H1 (cell line): ENCODE measurements at regions not wholly inside any gene's neighbourhood (a gene's known extent, or its start where the extent isn't known, plus 50 kb on each side); places are given as distances from the start of the nearest gene placed in this dataset.

ENCODE experiments used
- CTCF ChIA-PET: fragments of 300-600 bp; sonication (Branson Sonifier 250); formaldehyde crosslinking; loops from one replicate; lab custom pipeline; 2021; ENCODE audit not compliant: partially characterized antibody; lab: Charles Lee
- POLR2A ChIA-PET: fragments of 300-600 bp; sonication (Branson Sonifier 250); formaldehyde crosslinking; loops from one replicate; lab custom pipeline; 2021; ENCODE audit warnings: inconsistent platforms; ENCODE audit not compliant: partially characterized antibody; lab: Charles Lee
- DNase-seq, 2 experiments: peaks; one replicate each; pipeline versions ENCODE4 v3.0.0 to v3.0.0-alpha.2; 2010 to 2022; ENCODE audit warnings: low spot score in 2 of 2, low read depth in 1 of 2, mixed read lengths in 1 of 2
- FAIRE-seq: peaks from 2 replicates; lab custom pipeline; 2011; peaks lifted over from hg19 to GRCh38; lab: Jason Lieb, UNC
- H2AFZ ChIP-seq: 2 replicates; pipeline ENCODE4 v1.8.1; 2012; ENCODE audit warnings: low read length, inconsistent platforms
- H2AK5ac ChIP-seq: 2 replicates; pipeline ENCODE4 v1.6.1; 2013; ENCODE audit warnings: low read depth, low read length
- H2BK120ac ChIP-seq: replicated peaks from 2 replicates; pipeline ENCODE3; 2013; ENCODE audit warnings: low read depth, low read length, inconsistent platforms
- H2BK12ac ChIP-seq: 2 replicates; pipeline ENCODE4 v1.6.1; 2013; ENCODE audit warnings: low read depth, low read length
- H2BK15ac ChIP-seq: 2 replicates; pipeline ENCODE4 v1.6.1; 2013; ENCODE audit warnings: low read length
- H2BK20ac ChIP-seq: 2 replicates; pipeline ENCODE4 v1.6.1; 2013; ENCODE audit warnings: low read length
- H2BK5ac ChIP-seq: 2 replicates; pipeline ENCODE4 v1.6.1; 2013; ENCODE audit warnings: low read depth, low read length
- H3K14ac ChIP-seq: 2 replicates; pipeline ENCODE4 v1.6.1; 2013; ENCODE audit warnings: inconsistent platforms; ENCODE audit not compliant: insufficient read length
- H3K18ac ChIP-seq: 2 replicates; pipeline ENCODE4 v1.6.1; 2013; ENCODE audit warnings: low read length; ENCODE audit errors: extremely low read depth
- H3K23ac ChIP-seq: 2 replicates; pipeline ENCODE4 v1.6.1; 2013; ENCODE audit warnings: inconsistent platforms; ENCODE audit not compliant: insufficient read length
- H3K23me2 ChIP-seq: 2 replicates; pipeline ENCODE4 v1.6.1; 2013; ENCODE audit warnings: low read depth, low read length
- H3K27ac ChIP-seq: 2 replicates; pipeline ENCODE4 v1.6.1; 2011; ENCODE audit warnings: low read depth, low read length, inconsistent platforms
- H3K27me3 ChIP-seq, 4 experiments: replicated peaks in 1 of 4; 1 replicate in 1 of 4; 2 replicates in 3 of 4; pipeline versions ENCODE4 v1.6.1 to v1.8.1; 2011 to 2013; ENCODE audit warnings: low read length in 3 of 4, mild to moderate bottlenecking in 3 of 4, inconsistent platforms in 2 of 4, mixed read lengths in 2 of 4, moderate library complexity in 1 of 4; ENCODE audit not compliant: control insufficient read depth in 3 of 4, insufficient read depth in 3 of 4; ENCODE audit errors: extremely low read depth in 1 of 4
- H3K36me3 ChIP-seq, 4 experiments: 2 replicates each; pipeline versions ENCODE4 v1.6.1 to v1.8.1; 2011 to 2013; ENCODE audit warnings: mild to moderate bottlenecking in 4 of 4, low read length in 3 of 4, moderate library complexity in 2 of 4, control low read depth in 1 of 4, inconsistent platforms in 1 of 4; ENCODE audit not compliant: insufficient read depth in 4 of 4, control insufficient read depth in 2 of 4
- H3K4ac ChIP-seq: replicated peaks from 2 replicates; pipeline ENCODE3; 2013; ENCODE audit warnings: low read length, low read depth, mixed read lengths, inconsistent platforms; ENCODE audit not compliant: insufficient read length
- H3K4me1 ChIP-seq, 4 experiments: replicated peaks in 1 of 4; 1 replicate in 1 of 4; 2 replicates in 3 of 4; pipeline versions ENCODE4 v1.6.1 to v1.8.1; 2011 to 2013; ENCODE audit warnings: low read length in 3 of 4, inconsistent platforms in 2 of 4, mixed read lengths in 1 of 4; ENCODE audit not compliant: insufficient read depth in 4 of 4, control insufficient read depth in 3 of 4
- H3K4me2 ChIP-seq, 2 experiments: 2 replicates each; pipeline versions ENCODE4 v1.6.1 to v1.8.1; 2011 to 2013; ENCODE audit warnings: low read depth in 2 of 2, low read length in 2 of 2, control low read depth in 1 of 2, inconsistent platforms in 1 of 2, mild to moderate bottlenecking in 1 of 2; ENCODE audit not compliant: insufficient read depth in 1 of 2
- H3K4me3 ChIP-seq, 4 experiments: fragments of 200-600, 300-600 bp in 1 of 4; sonication (generic), shearing (Covaris generic), sonication (Bioruptor Twin) in 1 of 4; 2 replicates each; pipeline versions ENCODE4 v1.5.1 to v1.8.1; 2011 to 2016; ENCODE audit warnings: low read length in 4 of 4, low read depth in 3 of 4, control low read depth in 2 of 4, inconsistent platforms in 2 of 4, mild to moderate bottlenecking in 2 of 4, mixed read lengths in 1 of 4, moderate library complexity in 1 of 4; ENCODE audit not compliant: insufficient read depth in 2 of 4; ENCODE audit errors: extremely low read depth in 1 of 4
- H3K56ac ChIP-seq: replicated peaks from 2 replicates; pipeline ENCODE3; 2013; ENCODE audit warnings: low read depth, mild to moderate bottlenecking, mixed read lengths, low read length, inconsistent platforms; ENCODE audit not compliant: insufficient read length
- H3K79me1 ChIP-seq: 2 replicates; pipeline ENCODE4 v1.6.1; 2013; ENCODE audit warnings: low read depth, low read length, control low read depth
- H3K79me2 ChIP-seq, 2 experiments: 2 replicates each; pipeline versions ENCODE4 v1.6.1 to v1.8.1; 2012 to 2013; ENCODE audit warnings: low read length in 2 of 2, mild to moderate bottlenecking in 2 of 2, inconsistent platforms in 1 of 2; ENCODE audit not compliant: insufficient read depth in 2 of 2, control insufficient read depth in 1 of 2
- H3K9ac ChIP-seq, 4 experiments: replicated peaks in 1 of 4; 1 replicate in 1 of 4; 2 replicates in 3 of 4; pipeline versions ENCODE4 v1.6.1 to v1.8.1; 2011 to 2013; ENCODE audit warnings: low read depth in 3 of 4, low read length in 3 of 4, control low read depth in 2 of 4, mild to moderate bottlenecking in 2 of 4, moderate library complexity in 2 of 4, inconsistent platforms in 1 of 4; ENCODE audit errors: extremely low read depth in 1 of 4
- H3K9me3 ChIP-seq, 2 experiments: 2 replicates each; pipeline versions ENCODE4 v1.6.1 to v1.8.1; 2012 to 2013; ENCODE audit warnings: mild to moderate bottlenecking in 2 of 2, moderate library complexity in 2 of 2, control low read depth in 1 of 2, inconsistent platforms in 1 of 2, low read depth in 1 of 2, low read length in 1 of 2, mixed read lengths in 1 of 2; ENCODE audit not compliant: insufficient read depth in 2 of 2
- H4K20me1 ChIP-seq, 2 experiments: replicated peaks in 1 of 2; 2 replicates each; pipeline versions ENCODE3 to v1.8.1; 2011 to 2013; ENCODE audit warnings: inconsistent platforms in 2 of 2, low read length in 2 of 2, mild to moderate bottlenecking in 1 of 2; ENCODE audit not compliant: insufficient read depth in 2 of 2, control insufficient read depth in 1 of 2
- H4K5ac ChIP-seq: 2 replicates; pipeline ENCODE4 v1.6.1; 2013; ENCODE audit warnings: low read length, low read depth, mixed read lengths, inconsistent platforms; ENCODE audit not compliant: insufficient read length
- H4K8ac ChIP-seq: 2 replicates; pipeline ENCODE4 v1.8.0; 2013; ENCODE audit warnings: mild to moderate bottlenecking, moderate library complexity, low read length, inconsistent platforms; ENCODE audit not compliant: insufficient read depth; ENCODE audit errors: extremely low read depth
- H4K91ac ChIP-seq: replicated peaks from 2 replicates; pipeline ENCODE3; 2013; ENCODE audit warnings: low read length, mixed read lengths, inconsistent platforms; ENCODE audit not compliant: insufficient read length
- CBX8 ChIP-seq: fragments of 300-800, 300-1000 bp; sonication (generic); IDR thresholded peaks from 2 replicates; pipeline ENCODE4 v1.7.1; 2016; ENCODE audit warnings: low read depth, low read length, borderline replicate concordance
- CHD1 ChIP-seq: IDR thresholded peaks from 2 replicates; pipeline ENCODE4 v1.6.1; 2012; ENCODE audit warnings: low read depth, low read length, improper control_type of control experiment
- GABPA ChIP-seq: IDR thresholded peaks from 2 replicates; pipeline ENCODE4 v1.6.1; 2011; ENCODE audit warnings: mild to moderate bottlenecking, low read length, moderate library complexity, borderline replicate concordance; ENCODE audit not compliant: insufficient read depth
- NANOG ChIP-seq: IDR thresholded peaks from 2 replicates; pipeline ENCODE4 v1.6.1; 2011; ENCODE audit warnings: low read length, low read depth, mild to moderate bottlenecking, inconsistent platforms; ENCODE audit not compliant: insufficient read depth, poor library complexity, severe bottlenecking
- POLR2A ChIP-seq, 2 experiments: IDR thresholded peaks; 1 replicate in 1 of 2; 2 replicates in 1 of 2; pipeline ENCODE4 v1.6.1; 2011; ENCODE audit warnings: low read depth in 2 of 2, low read length in 2 of 2, mild to moderate bottlenecking in 2 of 2; ENCODE audit errors: control extremely low read depth in 1 of 2
- POU5F1 ChIP-seq: IDR thresholded peaks from 2 replicates; pipeline ENCODE4 v1.6.1; 2011; ENCODE audit warnings: low read depth, mild to moderate bottlenecking, low read length, moderate library complexity
- RBBP5 ChIP-seq: IDR thresholded peaks from 2 replicates; pipeline ENCODE4 v1.7.1; 2012; ENCODE audit warnings: low read depth, mild to moderate bottlenecking, inconsistent platforms, low read length, moderate library complexity, borderline replicate concordance
- RFX5 ChIP-seq: IDR thresholded peaks from 2 replicates; pipeline ENCODE4 v1.6.1; 2011; ENCODE audit warnings: low read depth, low read length, improper control_type of control experiment, borderline replicate concordance
- RXRA ChIP-seq: IDR thresholded peaks from 2 replicates; pipeline ENCODE4 v1.6.1; 2011; ENCODE audit warnings: low read depth, mild to moderate bottlenecking, low read length, moderate library complexity; ENCODE audit not compliant: insufficient read depth
- SAP30 ChIP-seq: fragments of 300-600 bp; sonication (generic); IDR thresholded peaks from 2 replicates; pipeline ENCODE4 v1.7.1; 2012; ENCODE audit warnings: low read length, moderate library complexity, mild to moderate bottlenecking, inconsistent platforms; ENCODE audit not compliant: insufficient read depth, insufficient replicate concordance
- SP4 ChIP-seq: IDR thresholded peaks from 2 replicates; pipeline ENCODE4 v1.6.1; 2012; ENCODE audit warnings: low read length, inconsistent platforms
- SUZ12 ChIP-seq: fragments of 200-600 bp; sonication (generic); IDR thresholded peaks from 2 replicates; pipeline ENCODE4 v1.6.1; 2012; ENCODE audit warnings: mild to moderate bottlenecking, inconsistent platforms, low read length, moderate library complexity, mixed read lengths
- TAF1 ChIP-seq: IDR thresholded peaks from 2 replicates; pipeline ENCODE4 v1.6.1; 2011; ENCODE audit warnings: mild to moderate bottlenecking, low read depth, low read length
- TBP ChIP-seq: IDR thresholded peaks from 2 replicates; pipeline ENCODE4 v1.6.1; 2011; ENCODE audit warnings: low read depth, low read length, improper control_type of control experiment
- TEAD4 ChIP-seq: IDR thresholded peaks from 2 replicates; pipeline ENCODE4 v1.6.1; 2012; ENCODE audit warnings: low read depth, low read length, inconsistent platforms, mixed read lengths
- WGBS, 2 experiments: shearing (Covaris generic) in 1 of 2; methylation state at CpG; one replicate each; pipeline versions ENCODE4 v1.1.6 to v1.1.7; 2013 to 2015; ENCODE audit warnings: low lambda C conversion rate in 2 of 2, mixed read lengths in 2 of 2, inconsistent platforms in 1 of 2, low coverage in 1 of 2, missing lambda C conversion rate in 1 of 2; ENCODE audit not compliant: insufficient replicate concordance in 2 of 2, insufficient coverage in 1 of 2, insufficient read length in 1 of 2; ENCODE audit errors: extremely low coverage in 1 of 2, missing lambda C conversion rate in 1 of 2; 5-methylcytosine and 5-hydroxymethylcytosine counted together
- TF ChIP-seq, protein P1 (sequence below): IDR thresholded peaks from 2 replicates; pipeline ENCODE4 v1.6.1; 2011; ENCODE audit warnings: low read depth, mild to moderate bottlenecking, low read length; ENCODE audit not compliant: insufficient read depth

DNA sequence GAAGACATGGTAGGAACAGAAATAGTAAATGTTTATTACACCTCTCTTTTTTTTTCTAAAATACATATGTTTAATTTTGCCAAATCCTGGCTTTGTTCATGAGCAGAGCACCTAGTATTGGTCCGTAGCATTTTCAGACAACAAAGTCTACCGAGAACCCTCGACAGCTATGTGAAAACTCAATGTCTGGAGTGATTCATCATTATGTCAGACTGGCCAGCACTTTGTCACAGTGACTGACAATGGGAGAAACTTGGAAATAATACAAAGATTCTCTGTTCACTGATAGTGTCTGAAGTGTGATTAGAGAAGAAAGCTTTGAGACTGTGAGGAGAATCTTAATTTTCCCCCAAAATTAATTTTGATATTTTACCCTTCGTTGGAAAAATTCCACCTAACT is 143.0 kb downstream of the HNMT start:
- Histone ChIP-seq H2BK15ac (no peak overlapping the region), H3K9me3 (0 out of 4 replicates have a peak, but pooled peaks cover 0 to 2% of the 10 kb centered on the region in 2 experiments), H3K79me1 (no peaks in the 10 kb centered on the region), H3K4me3 (no peak overlapping the region), H2AFZ (no peak overlapping the region), H4K20me1 (no peaks in the 10 kb centered on the region), H3K27me3 (no peaks in the 10 kb centered on the region), H3K9ac (no peak overlapping the region), H4K91ac (no peak overlapping the region), H3K23ac (no peak overlapping the region), H3K14ac (no peak overlapping the region), H3K23me2 (no peaks in the 10 kb centered on the region), H2BK20ac (no peak overlapping the region), H2BK5ac (no peak overlapping the region), H3K36me3 (no peaks in the 10 kb centered on the region), H3K27ac (no peak overlapping the region), H2BK120ac (no peak overlapping the region), H4K8ac (no peak overlapping the region), H3K18ac (no peak overlapping the region), H4K5ac (no peak overlapping the region), H3K79me2 (no peaks in the 10 kb centered on the region), H3K56ac (no peak overlapping the region), H3K4ac (no peak overlapping the region), H3K4me2 (no peak overlapping the region), H3K4me1 (no peaks in the 10 kb centered on the region), H2AK5ac (no peak overlapping the region), H2BK12ac (no peak overlapping the region)
- ChIA-PET CTCF (no interaction called here), POLR2A (no interaction called here)
- FAIRE-seq, result no peak
- DNase-seq, result no peak
- WGBS, 2 experiments, result 86% methylated on average over 4 of the region's 4 CpGs; no CpG with 5 or more reads in 1 of the 2 experiments
- no peak for TF ChIP-seq POU5F1
- TF ChIP-seq CBX8, result no peak
- TF ChIP-seq SAP30, result no peak
- no peak for TF ChIP-seq CHD1
- TF ChIP-seq RFX5, result no peak
- no peak for TF ChIP-seq SUZ12
- TF ChIP-seq POLR2A (IDR thresholded peaks at IDR 0.05; ENCODE audit: control extremely low read depth in 1 of 2, low read depth in 2 of 2, low read length in 2 of 2), result no peak
- no peak for TF ChIP-seq NANOG
- no peak for TF ChIP-seq TEAD4
- TF ChIP-seq, protein P1, sequence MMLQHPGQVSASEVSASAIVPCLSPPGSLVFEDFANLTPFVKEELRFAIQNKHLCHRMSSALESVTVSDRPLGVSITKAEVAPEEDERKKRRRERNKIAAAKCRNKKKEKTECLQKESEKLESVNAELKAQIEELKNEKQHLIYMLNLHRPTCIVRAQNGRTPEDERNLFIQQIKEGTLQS, result no peak
- TF ChIP-seq RBBP5, result no peak
- TF ChIP-seq SP4, result no peak
- TF ChIP-seq TAF1, result no peak
- TF ChIP-seq RXRA, result no peak
- no peak for TF ChIP-seq GABPA
- no peak for TF ChIP-seq TBP
